Activated CD8-positive, alpha-beta memory T cell treated with anti-CD3 and anti-CD28 coated beads for 36 hours (primary cell): ENCODE measurements at regions not wholly inside any gene's neighbourhood (a gene's known extent, or its start where the extent isn't known, plus 50 kb on each side); places are given as distances from the start of the nearest gene placed in this dataset.

Source experiments
- CTCF ChIA-PET: fragments of 350-600 bp; sonication (Branson Sonifier 250); formaldehyde crosslinking; loops from one replicate; lab custom pipeline; 2021; ENCODE audit warnings: antibody characterized with exemption; lab: Charles Lee
- POLR2A ChIA-PET: fragments of 350-600 bp; sonication (Branson Sonifier 250); formaldehyde crosslinking; loops from one replicate; lab custom pipeline; 2021; ENCODE audit warnings: antibody characterized with exemption; lab: Charles Lee

DNA sequence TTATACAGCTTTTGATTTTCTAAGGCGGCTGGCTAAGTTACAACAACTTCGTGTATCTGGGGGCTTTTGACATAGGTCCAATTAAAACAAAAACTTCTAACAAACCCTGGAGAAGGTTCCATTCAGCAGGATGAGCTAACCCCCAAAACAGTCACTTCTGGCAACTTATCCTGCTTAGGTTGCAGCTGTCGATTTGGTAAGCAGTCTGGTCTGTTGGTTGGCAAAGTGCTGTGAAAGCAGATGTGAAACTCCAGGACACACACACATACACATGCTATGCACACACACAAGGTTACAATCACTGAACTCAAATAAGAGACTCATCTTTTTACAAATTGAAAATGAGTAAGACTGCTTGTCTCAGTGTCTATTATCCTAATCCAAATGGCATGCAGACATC, 119.0 kb upstream of the STMND1 start:
- POLR2A ChIA-PET = no interaction called here

DNA sequence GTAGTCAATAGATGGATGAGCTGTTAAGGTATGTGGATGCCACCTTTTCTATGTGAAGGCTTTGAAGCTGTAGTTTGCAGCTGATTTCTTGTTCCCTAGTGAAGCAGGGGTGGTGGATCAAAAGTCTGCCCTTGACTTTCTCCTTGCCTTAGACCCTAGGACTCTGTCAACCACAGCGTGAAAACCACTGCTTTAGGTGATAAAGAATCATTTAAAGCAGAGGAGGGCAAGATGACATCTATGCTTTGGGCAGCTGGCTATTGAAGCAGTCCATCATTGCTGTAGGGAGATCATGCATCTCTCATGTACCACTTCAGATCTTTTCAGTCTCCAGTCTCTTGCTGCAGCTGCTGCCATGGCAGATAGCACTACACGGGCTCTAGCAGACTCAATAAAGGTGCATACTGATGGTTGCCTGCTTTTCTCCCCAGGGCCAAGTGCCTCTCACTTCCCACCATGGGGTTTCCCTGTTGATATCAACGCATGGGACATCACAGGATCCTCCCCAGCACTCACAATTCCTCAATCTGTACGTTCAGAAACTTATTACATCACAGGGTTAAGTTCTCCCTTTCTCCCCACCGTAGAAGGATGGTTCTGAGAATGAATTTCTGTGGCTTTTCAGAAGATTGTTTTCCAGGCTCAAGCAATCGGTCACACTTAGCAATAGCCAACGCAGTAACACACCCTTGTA, 122.0 kb upstream of the STMND1 start:
- POLR2A ChIA-PET = no interaction called here
- CTCF ChIA-PET = no interaction called here

More for the DNA sequence above, 119.0 kb upstream of the STMND1 start:
- CTCF ChIA-PET = no interaction called here

DNA sequence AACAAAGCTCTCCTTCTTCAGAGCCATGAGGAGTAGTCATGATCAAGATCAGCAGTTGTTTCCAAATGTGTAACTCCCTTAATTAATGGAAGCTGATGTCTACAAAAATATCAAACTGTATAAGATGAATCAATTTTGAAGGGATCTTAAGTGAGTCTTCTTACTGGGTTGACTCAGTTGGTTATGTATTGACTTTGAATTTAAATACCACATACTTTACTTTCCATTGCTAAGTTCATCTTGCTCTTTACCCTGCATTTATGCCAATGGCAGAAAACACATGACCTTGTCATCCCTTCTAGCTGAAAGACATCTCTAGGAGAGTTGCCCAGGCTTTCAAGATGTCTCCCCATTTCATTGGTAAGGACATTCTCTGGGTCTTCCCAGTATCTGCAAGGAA, 123.2 kb upstream of the STMND1 start:
- ChIA-PET CTCF (no interaction called here), POLR2A (no interaction called here)

DNA sequence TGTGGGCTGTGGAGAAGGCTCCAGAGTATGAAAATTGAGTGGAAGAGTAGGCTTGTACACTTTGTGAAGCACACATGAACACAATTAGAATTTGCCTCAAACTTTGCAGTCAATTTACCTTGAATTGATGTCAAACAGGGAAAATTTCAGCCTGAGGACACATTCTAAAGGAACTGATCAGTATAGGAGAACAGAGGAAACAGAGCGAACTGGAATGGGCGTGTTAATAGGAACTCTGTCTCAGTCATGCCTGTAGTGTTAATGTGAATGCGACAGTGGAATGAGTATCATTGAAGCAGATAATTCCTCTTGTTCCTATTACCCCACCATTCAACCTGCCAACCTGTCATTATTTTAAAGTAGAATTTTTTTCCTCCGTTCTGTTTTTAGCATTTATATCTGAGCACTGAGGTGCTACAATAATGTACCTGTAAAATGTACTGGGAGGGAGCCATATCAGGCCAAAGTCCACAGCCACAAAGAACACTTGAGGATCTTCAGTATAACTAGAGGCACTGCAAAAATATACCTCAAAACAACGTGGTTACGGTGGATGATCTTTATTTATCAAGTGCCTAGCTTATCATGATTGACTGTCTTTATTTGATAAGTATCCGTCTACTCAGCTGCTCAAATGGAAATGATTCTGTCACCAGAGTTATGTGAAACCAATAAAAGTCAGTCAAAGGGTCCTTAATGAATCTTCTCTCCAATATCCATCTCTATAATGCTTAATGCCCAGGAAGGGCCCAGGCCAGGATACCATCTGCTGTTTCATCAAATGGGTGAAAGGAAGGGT, 125.3 kb upstream of the STMND1 start:
- CTCF ChIA-PET = no interaction called here

DNA sequence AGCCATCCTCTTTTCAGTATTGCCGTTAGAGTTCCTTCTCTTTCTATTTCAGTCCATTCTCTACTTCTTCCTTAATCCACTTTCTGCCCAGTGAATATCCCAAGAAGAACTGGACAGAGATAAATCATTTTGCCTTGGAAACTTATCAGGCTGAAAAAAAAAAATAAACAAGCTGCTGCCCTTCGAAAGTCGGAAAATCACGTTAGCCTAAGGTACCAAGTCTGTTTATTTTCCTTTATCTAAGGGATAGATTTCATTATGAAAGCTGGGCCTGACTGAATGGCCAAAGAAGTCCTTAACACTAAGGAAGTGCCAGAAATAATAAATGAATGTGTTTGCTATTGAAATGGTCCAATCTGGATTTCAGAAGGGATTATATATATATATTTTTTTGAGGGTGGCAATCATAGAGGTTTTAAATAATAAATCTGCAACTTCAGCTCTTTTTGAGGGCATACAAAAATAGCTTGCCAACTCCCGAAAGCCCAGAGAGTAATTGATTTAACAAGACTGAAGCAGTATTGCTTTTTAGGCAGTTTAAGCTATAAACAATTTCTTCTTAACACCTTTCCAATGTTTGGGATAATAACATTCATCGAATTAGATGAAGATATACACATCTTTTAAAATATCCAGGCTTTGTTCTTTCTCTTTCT, 127.0 kb upstream of the STMND1 start:
- ChIA-PET POLR2A (no interaction called here), CTCF (no interaction called here)

More for the DNA sequence above, 125.3 kb upstream of the STMND1 start:
- POLR2A ChIA-PET = no interaction called here

DNA sequence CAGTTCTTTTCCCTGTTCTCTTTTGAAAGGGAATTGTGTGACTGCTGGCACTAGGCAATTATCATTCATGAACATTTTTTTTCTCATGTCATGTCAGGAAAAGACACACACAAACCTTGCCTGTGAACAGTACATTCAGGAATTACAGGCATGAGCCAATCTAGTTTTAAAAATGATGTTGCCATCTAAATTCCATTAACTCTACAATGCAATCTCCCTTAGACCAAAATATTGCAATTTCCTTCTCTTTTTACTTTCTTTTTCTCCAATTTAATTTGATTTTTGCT, 127.5 kb upstream of the STMND1 start:
- ChIA-PET POLR2A (no interaction called here), CTCF (no interaction called here)

DNA sequence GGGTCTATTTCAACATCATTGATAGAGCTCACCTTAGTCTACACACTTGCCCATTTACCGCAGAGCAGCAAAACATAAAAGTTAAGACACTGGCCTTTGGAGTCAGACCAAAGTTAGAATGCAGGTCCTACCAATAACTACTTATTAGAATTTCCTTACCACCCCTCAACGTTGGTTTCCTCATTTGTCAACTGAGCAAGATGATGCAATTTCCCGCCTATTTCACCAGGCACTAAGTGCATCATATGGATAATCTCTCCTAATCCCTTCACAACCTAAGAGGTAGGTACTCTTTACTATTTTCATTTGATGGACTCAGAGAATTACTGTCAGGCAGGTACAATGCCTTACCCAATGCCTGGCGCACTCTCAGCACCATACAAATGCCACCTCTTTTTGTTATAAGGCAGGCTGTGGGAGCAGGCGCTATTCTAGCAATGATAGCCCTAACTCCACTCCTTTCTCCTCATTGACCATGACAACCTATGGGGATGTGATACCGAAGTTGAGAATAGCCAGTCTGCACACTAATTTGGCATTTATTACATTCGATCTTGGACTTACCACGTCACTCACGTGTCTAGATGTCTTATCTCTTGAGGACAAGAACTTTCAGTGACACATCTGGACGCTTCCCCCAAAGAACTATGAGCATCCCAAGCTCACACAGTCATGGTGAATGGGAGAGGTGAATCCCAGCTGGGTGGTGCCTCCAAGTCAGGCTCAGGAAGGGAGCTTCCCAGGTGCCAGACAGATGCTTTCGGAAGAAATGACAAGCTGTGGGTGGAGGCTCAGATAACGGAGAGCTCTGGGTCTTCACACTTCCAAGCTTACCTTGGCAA, 128.1 kb upstream of the STMND1 start:
- CTCF ChIA-PET = no interaction called here
- POLR2A ChIA-PET = no interaction called here

DNA sequence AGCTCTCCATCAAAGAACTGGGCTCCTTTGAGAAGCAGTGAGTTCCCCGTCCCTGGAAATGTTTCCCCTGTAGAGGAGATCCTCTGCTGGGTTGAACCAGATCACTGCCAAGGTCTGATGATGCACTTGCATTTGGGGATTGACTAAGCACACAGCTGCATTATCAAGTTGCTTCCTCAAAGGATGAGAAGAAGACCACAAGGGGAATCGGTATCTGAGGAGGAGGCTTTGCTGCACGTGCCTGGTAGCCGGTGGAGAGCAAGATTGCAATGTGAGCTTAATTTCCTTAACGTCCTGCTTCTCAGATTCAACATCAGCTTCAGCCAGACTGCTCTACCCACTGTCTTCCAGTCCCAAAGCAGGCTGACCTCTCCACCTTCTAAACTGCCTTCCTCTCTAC, 128.8 kb upstream of the STMND1 start:
- ChIA-PET CTCF (no interaction called here), POLR2A (no interaction called here)

DNA sequence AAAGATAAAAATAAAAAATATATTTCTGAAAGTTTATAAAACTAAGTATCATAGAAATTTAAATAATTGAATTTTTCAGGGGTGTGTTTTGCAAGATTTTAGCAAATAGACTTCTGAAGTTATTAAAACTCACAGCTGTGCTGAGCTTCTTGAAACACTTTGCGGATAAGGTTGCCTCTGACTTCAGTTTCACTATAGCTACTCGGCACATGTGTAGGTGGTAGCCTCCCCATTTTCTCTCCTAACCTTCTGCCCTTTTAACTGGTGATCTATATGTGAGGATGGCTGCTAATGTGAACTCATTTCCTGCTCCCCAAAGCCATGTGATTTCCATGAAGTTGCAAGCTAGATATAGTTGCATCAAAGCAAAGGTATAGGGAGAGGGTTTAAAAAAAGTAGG, 129.3 kb upstream of the STMND1 start:
- POLR2A ChIA-PET = no interaction called here
- CTCF ChIA-PET = no interaction called here

DNA sequence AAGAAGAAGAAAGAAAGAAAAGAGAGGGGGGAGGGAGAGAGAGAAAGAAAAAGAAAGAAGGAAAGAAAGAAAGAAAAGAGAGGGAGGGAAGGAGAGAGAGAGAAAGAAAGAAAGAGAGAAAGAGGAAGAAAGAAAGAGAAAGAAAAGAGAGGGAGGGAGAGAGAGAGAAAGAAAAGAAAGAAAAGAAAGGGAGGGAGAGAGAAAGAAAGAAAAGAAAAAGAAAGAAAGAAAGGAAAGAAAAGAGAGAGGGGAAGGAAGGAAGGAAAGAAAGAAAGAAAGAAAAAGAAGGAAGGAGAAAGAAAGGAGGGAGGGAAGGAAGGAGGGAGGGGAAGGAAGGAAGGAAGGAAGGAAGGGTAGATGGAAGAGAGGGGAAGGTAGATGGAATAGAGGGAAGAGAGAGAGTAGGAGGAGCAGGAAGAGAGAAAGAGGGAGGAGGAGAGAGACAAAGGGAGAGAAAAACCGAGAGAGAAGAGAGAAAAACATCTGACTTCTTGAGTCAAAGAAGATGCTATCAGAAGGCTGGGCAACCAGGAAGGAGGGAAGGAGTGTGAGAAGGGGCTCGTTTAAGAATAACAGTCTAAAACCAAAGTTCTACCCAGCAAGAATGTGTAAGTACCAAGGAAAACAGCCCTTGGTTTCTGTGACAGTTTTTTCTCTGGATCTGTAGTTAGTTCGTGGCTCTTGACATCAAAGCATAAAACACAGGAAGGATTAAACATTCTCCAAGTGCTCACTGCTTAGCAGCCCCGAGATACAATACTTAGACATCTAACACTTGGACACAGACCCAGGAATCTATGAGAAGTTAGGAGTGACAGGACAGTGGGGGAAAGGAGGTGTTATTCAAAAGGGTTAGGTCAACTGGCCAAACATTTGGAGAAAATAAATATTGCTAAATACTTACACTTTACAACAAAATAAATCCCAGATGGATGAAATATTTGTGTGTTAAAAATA, 131.9 kb upstream of the STMND1 start:
- POLR2A ChIA-PET = no interaction called here
- CTCF ChIA-PET = no interaction called here

DNA sequence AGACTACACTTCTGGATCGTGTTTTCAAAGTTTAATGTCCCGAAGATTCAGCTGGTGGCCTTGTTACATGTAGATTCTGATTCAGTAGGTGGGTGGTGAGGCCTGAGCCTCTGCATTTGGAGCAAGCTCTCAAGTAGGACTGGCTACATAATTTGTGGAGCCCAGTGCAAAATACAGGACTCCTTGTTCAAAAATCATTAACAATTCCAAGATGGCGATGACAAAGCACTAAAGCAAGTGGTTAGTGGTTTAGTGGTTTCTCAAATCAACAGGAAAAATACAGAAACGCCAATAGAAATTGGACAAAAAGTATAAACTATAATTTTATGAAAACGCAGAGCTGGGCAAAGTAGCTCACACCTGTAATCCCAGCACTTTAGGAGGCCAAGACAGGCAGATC, 133.7 kb upstream of the STMND1 start:
- POLR2A ChIA-PET = no interaction called here
- CTCF ChIA-PET = no interaction called here

DNA sequence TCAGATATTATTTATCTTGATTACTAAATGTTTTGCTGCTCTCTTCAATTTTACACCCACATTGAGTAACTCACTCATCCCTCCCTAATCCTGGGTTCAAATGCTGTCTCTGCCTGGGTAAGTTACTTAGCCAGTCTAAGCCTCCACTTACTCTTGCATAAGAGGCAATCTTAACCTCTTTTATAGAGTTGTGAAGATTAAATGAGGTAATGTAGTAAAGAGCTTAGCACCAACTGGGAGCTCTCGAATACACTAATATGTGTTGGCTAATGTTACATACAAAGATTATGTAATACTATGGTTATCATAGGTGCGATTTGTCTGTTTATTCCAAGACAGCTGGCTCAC, 134.4 kb upstream of the STMND1 start:
- CTCF ChIA-PET = interaction anchor here (1.5 kb wide), 1 partner anchor 197 kb away, joined by 3 read pairs; no protein-coding TSS in a partner anchor
- POLR2A ChIA-PET = no interaction called here

DNA sequence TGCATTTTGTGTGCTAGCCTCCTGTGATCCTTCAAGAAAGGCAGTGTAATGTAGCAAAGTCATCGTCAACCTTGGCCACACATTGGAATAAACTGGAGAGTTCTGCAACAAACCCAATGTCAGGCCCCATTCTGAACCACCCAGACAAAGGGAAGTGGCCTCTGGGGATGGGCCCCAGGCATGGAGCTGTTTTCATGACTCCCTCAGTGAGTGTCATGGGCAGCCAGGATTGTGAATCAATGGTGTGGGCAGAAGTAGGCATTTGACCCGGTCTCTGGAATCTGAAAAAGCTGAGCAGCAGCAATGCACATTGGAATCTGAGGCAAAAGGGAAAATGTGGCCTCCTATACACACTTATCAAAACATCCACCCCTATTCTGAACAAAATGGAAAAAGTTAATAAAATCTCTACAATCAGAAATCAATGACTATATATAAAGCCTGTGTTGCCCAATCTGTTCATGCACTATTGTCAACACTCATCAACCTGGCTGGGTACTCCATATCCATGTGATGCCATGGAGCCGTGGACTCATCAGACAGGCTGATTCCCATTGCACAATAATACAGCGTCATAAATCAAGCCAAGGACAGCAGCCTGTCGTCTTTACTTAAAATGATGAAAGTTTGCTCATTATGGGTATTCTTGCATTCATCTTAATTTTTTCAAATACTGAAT, 134.9 kb upstream of the STMND1 start:
- CTCF ChIA-PET = interaction anchor here (1.5 kb wide), 1 partner anchor 196 kb away, joined by 3 read pairs; no protein-coding TSS in a partner anchor
- POLR2A ChIA-PET = no interaction called here

DNA sequence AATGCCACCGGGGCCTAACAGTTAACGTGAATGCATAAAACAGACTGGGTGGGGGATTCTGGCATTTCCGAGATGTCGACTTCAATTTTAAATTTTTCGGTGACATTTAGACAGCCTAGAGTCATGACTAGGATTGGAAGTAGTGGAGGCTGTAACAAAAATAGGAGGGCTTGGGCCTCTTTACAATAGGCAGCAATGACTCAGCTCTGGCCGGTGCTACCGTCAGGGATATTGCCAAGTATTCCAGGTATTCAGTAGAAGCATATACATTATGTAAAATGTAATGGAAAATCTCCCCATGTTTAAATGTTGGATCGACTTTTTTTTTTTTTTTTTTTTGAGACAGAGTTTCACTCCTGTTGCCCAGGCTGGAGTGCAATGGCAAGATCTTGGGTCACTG, 136.2 kb upstream of the STMND1 start:
- POLR2A ChIA-PET = no interaction called here
- CTCF ChIA-PET = interaction anchor here (0.6 to 1.5 kb wide), 14 partner anchors 13 to 647 kb away, joined by 3 to 7 read pairs (median 4); no protein-coding TSS in a partner anchor

DNA sequence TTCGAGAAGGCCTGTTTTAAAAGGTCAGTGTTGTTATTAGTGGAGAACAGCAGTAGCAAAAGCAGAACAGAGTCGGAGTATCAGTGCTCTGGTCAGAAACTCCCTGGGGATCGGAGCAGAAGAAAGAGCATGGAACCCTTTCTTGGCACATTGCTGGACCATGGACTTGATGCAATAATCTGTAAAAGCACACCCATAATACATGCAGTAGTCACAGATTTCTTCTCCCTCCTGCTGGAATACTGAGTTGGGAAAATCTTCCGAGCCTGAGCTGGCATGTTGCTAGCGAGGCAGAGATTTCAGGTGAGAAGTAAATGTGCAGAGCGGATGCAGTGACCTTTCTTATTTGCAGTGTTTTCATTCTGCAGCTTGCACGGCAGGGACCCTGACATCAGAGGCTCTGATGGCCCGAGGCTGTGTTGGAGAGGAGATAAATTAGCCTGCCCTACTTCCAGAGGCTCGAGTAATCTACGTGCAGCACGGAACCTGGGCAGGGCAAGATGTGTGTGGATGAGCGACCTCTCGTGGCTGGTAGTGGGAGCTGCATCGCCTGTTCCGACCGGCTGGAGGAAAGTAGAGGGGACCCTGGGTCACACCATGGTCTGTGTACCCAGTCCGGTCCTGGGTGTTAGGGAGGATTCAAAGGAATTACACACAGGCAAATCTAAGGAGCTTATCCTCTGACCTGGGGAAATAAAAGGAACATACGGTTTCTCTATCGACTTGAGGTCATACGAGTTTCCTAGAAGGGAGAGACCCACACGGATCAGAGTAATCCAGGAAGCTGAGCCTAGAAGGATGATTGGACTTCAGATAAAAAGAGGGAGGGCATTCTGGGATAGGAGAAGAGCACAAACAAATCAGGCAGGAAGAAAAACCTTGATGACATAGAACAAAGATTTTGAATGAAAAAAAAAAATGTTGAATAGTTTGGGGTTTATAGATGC, 137.0 kb upstream of the STMND1 start:
- CTCF ChIA-PET = interaction anchor here (0.7 to 1.4 kb wide), 16 partner anchors 9 to 646 kb away, joined by 3 to 7 read pairs (median 4); no protein-coding TSS in a partner anchor
- POLR2A ChIA-PET = interaction anchor here (0.6 kb wide), 1 partner anchor 192 kb away, joined by 5 read pairs; no protein-coding TSS in a partner anchor

DNA sequence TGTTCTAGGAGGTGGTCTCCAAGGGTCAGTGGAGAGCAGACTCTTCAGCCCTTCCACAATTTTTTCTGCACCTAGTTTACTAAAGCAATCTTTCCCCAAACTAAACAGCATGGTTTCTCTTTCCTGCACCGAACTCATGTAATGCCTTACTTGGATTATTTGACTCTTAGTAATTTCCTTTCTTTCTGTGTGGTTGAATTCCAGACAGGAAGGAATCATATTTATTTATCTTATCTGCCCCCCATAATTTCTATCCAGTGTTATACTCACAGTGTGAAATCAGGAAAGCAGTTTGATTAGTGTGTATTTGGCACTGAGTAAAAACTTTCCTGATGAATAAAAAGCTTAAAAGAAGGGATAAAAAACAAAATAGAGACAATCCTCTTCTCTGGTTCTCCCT, 140.3 kb upstream of the STMND1 start:
- ChIA-PET CTCF (interaction anchor here (0.6 kb wide), 1 partner anchor 779 kb away, joined by 4 read pairs; no protein-coding TSS in a partner anchor), POLR2A (no interaction called here)

DNA sequence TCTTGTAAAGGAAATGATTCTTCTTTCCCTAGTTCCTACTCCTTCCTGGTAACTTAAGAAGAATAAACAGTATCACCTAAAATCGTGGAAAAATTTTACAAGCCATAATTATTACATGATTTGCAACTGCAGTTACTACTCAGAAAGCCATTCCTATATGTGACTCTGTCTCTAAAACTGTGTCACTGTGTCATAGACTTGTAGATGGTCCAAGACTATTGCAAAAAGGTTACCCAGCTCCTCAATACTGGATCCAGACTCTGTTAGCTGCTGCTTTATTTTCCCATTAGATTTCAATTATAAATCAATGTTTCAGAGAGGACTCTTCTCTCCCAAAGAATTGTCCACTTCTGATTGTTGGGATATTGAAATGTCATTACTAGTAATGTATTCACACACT, 142.1 kb upstream of the STMND1 start:
- ChIA-PET CTCF (no interaction called here), POLR2A (no interaction called here)
